K562 (cell line): ENCODE measurements at regions not wholly inside any gene's neighbourhood (a gene's known extent, or its start where the extent isn't known, plus 50 kb on each side); places are given as distances from the start of the nearest gene placed in this dataset.

Experiments used
- ADNP ChIP-seq: fragments of 200-800 bp; sonication (Bioruptor generic); IDR thresholded peaks from 2 replicates; pipeline ENCODE4 v1.6.1; 2016; ENCODE audit warnings: missing genetic modification characterization, missing compliant biosample characterization
- HDAC2 ChIP-seq: fragments of 450-650 bp; IDR thresholded peaks from 2 replicates; pipeline ENCODE4 v1.6.1; 2016; ENCODE audit warnings: mild to moderate bottlenecking
- POLR2AphosphoS5 ChIP-seq: IDR thresholded peaks from 2 replicates; pipeline ENCODE4 v1.6.1; 2011; ENCODE audit warnings: mild to moderate bottlenecking, low read depth, low read length, moderate library complexity; ENCODE audit not compliant: control insufficient read depth, insufficient read depth
- TFAM ChIP-seq: fragments of 250-450 bp; sonication (Bioruptor Pico); conservative IDR thresholded peaks from 2 replicates; pipeline ENCODE4 v1.5.0; 2021; ENCODE audit warnings: mild to moderate bottlenecking, moderate library complexity
- ZBTB17 ChIP-seq: fragments of 450-650 bp; formaldehyde crosslinking; IDR thresholded peaks from 2 replicates; pipeline ENCODE4 v1.4.0; 2020; ENCODE audit warnings: mild to moderate bottlenecking
- TF ChIP-seq, protein P1 (sequence below): fragments of 250-450 bp; sonication (Bioruptor Pico); IDR thresholded peaks from 2 replicates; pipeline ENCODE4 v1.4.0; 2020; ENCODE audit warnings: borderline replicate concordance
- TF ChIP-seq, protein P2 (sequence below), 3 experiments: IDR thresholded peaks in 2 of 3; conservative IDR thresholded peaks in 1 of 3; 2 replicates each; pipeline ENCODE4 v1.5.1; 2011 to 2012; ENCODE audit warnings: low read length in 3 of 3, mild to moderate bottlenecking in 3 of 3, control low read depth in 2 of 3, improper control_type of control experiment in 1 of 3, inconsistent platforms in 1 of 3, low read depth in 1 of 3, mixed read lengths in 1 of 3, moderate library complexity in 1 of 3; ENCODE audit not compliant: insufficient read depth in 2 of 3

DNA sequence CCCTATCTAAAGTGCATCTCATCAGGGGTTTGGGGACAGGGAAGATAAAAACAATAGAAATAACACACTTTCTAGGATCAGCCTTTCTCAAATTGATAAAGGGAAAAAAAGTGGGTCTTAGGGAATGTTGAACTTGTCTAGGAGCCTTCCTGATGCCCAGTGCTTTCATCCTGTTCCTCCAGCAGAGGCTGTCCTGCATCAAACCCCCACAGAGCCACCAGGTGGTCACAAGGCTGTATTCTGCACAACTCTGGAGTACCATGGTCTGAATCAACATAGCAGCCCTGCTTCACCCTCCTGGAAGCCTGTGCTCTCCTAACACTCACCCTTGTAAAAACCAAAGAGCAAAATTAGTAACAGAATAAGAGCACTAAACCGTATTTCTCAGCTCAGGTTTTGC is 118.5 kb upstream of the SLC25A36 start:
- TF ChIP-seq ADNP (tag) (no peak), TFAM (CRISPR knock-in tag) (no peak), HDAC2 (no peak), ZBTB17 (CRISPR knock-in tag) (no peak), POLR2AphosphoS5 (no peak)
- TF ChIP-seq, protein P1, sequence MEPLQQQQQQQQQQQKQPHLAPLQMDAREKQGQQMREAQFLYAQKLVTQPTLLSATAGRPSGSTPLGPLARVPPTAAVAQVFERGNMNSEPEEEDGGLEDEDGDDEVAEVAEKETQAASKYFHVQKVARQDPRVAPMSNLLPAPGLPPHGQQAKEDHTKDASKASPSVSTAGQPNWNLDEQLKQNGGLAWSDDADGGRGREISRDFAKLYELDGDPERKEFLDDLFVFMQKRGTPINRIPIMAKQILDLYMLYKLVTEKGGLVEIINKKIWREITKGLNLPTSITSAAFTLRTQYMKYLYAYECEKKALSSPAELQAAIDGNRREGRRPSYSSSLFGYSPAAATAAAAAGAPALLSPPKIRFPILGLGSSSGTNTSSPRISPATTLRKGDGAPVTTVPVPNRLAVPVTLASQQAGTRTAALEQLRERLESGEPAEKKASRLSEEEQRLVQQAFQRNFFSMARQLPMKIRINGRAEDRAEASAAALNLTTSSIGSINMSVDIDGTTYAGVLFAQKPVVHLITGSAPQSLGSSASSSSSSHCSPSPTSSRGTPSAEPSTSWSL (CRISPR knock-in tag), result no peak
- TF ChIP-seq, protein P2, sequence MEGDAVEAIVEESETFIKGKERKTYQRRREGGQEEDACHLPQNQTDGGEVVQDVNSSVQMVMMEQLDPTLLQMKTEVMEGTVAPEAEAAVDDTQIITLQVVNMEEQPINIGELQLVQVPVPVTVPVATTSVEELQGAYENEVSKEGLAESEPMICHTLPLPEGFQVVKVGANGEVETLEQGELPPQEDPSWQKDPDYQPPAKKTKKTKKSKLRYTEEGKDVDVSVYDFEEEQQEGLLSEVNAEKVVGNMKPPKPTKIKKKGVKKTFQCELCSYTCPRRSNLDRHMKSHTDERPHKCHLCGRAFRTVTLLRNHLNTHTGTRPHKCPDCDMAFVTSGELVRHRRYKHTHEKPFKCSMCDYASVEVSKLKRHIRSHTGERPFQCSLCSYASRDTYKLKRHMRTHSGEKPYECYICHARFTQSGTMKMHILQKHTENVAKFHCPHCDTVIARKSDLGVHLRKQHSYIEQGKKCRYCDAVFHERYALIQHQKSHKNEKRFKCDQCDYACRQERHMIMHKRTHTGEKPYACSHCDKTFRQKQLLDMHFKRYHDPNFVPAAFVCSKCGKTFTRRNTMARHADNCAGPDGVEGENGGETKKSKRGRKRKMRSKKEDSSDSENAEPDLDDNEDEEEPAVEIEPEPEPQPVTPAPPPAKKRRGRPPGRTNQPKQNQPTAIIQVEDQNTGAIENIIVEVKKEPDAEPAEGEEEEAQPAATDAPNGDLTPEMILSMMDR (IDR thresholded peaks at IDR 0.05 in 2 of 3, conservative IDR thresholded peaks at IDR 0.05 in 1 of 3; ENCODE audit: insufficient read depth in 2 of 3, low read depth in 1 of 3, low read length in 3 of 3), result no peak
